ENCODE measurements at regions not wholly inside any gene's neighbourhood (a gene's known extent, or its start where the extent isn't known, plus 50 kb on each side); places are given as distances from the start of the nearest gene placed in this dataset.

GRCh38 chr6:164252948-164253347, 838.4 kb downstream of the QKI start:
- 84 to 86% methylated on average over 3 of the region's 3 CpGs for WGBS, 2 experiments
- no peaks in the 10 kb centered on the region for H3K9me3 ChIP-seq (ENCODE audit: control insufficient read depth, low read length)
- H3K4me1 ChIP-seq (ENCODE audit: control insufficient read depth, insufficient read depth, low read length): no peaks in the 10 kb centered on the region
- H3K4me3 ChIP-seq (ENCODE audit: insufficient read depth, low read depth, low read length): no peak overlapping the region
- no peaks in the 10 kb centered on the region for H3K27me3 ChIP-seq (ENCODE audit: control insufficient read depth, insufficient read depth, low read length, poor library complexity, severe bottlenecking)
- no peak overlapping the region for H3K27ac ChIP-seq (ENCODE audit: insufficient read depth, low read depth, low read length, poor library complexity, severe bottlenecking)
- H3K36me3 ChIP-seq (ENCODE audit: control insufficient read depth, insufficient read depth, low read length): no peaks in the 10 kb centered on the region

GRCh38 chr6:164252291-164252690, 837.8 kb downstream of the QKI start:
- WGBS, 2 experiments: 84 to 93% methylated on average over 1 of the region's 1 CpG
- Histone ChIP-seq H3K27ac (ENCODE audit: insufficient read depth, low read depth, low read length, poor library complexity, severe bottlenecking) (no peak overlapping the region), H3K9me3 (ENCODE audit: control insufficient read depth, low read length) (no peaks in the 10 kb centered on the region), H3K4me3 (ENCODE audit: insufficient read depth, low read depth, low read length) (no peak overlapping the region), H3K27me3 (ENCODE audit: control insufficient read depth, insufficient read depth, low read length, poor library complexity, severe bottlenecking) (no peaks in the 10 kb centered on the region), H3K36me3 (ENCODE audit: control insufficient read depth, insufficient read depth, low read length) (no peaks in the 10 kb centered on the region), H3K4me1 (ENCODE audit: control insufficient read depth, insufficient read depth, low read length) (peaks cover 2% of the 10 kb centered on the region)

- H3K4me1 ChIP-seq (ENCODE audit: control insufficient read depth, insufficient read depth, low read length): peaks cover 7% of the 10 kb centered on the region
- no peak overlapping the region for H3K4me3 ChIP-seq (ENCODE audit: insufficient read depth, low read depth, low read length)
- no peaks in the 10 kb centered on the region for H3K36me3 ChIP-seq (ENCODE audit: control insufficient read depth, insufficient read depth, low read length)
- no peaks in the 10 kb centered on the region for H3K27me3 ChIP-seq (ENCODE audit: control insufficient read depth, insufficient read depth, low read length, poor library complexity, severe bottlenecking)
- no peaks in the 10 kb centered on the region for H3K9me3 ChIP-seq (ENCODE audit: control insufficient read depth, low read length)
- no peak overlapping the region for H3K27ac ChIP-seq (ENCODE audit: insufficient read depth, low read depth, low read length, poor library complexity, severe bottlenecking)
- WGBS, 2 experiments: 87 to 88% methylated on average over 6 to 7 of the region's 7 CpGs
Observed at GRCh38 chr6:164247106-164247505, 832.6 kb downstream of the QKI start.

GRCh38 chr6:164246082-164246481, 831.6 kb downstream of the QKI start:
- 78 to 89% methylated on average over 4 of the region's 4 CpGs for WGBS, 2 experiments

GRCh38 chr6:164243949-164244348, 829.4 kb downstream of the QKI start:
- no peak overlapping the region for H3K27ac ChIP-seq (ENCODE audit: insufficient read depth, low read depth, low read length, poor library complexity, severe bottlenecking)
- no peaks in the 10 kb centered on the region for H3K27me3 ChIP-seq (ENCODE audit: control insufficient read depth, insufficient read depth, low read length, poor library complexity, severe bottlenecking)
- H3K9me3 ChIP-seq (ENCODE audit: control insufficient read depth, low read length): no peaks in the 10 kb centered on the region
- no peak overlapping the region for H3K4me3 ChIP-seq (ENCODE audit: insufficient read depth, low read depth, low read length)
- 97% methylated on average over 9 of the region's 9 CpGs for WGBS, 2 experiments
- H3K36me3 ChIP-seq (ENCODE audit: control insufficient read depth, insufficient read depth, low read length): no peaks in the 10 kb centered on the region
- peaks cover 7% of the 10 kb centered on the region for H3K4me1 ChIP-seq (ENCODE audit: control insufficient read depth, insufficient read depth, low read length)

More at GRCh38 chr6:164246082-164246481, 831.6 kb downstream of the QKI start:
- no peak overlapping the region for H3K27ac ChIP-seq (ENCODE audit: insufficient read depth, low read depth, low read length, poor library complexity, severe bottlenecking)
- peaks cover 7% of the 10 kb centered on the region for H3K4me1 ChIP-seq (ENCODE audit: control insufficient read depth, insufficient read depth, low read length)
- no peaks in the 10 kb centered on the region for H3K36me3 ChIP-seq (ENCODE audit: control insufficient read depth, insufficient read depth, low read length)
- H3K4me3 ChIP-seq (ENCODE audit: insufficient read depth, low read depth, low read length): no peak overlapping the region
- H3K9me3 ChIP-seq (ENCODE audit: control insufficient read depth, low read length): no peaks in the 10 kb centered on the region
- H3K27me3 ChIP-seq (ENCODE audit: control insufficient read depth, insufficient read depth, low read length, poor library complexity, severe bottlenecking): no peaks in the 10 kb centered on the region

GRCh38 chr6:164243012-164243610, 828.6 kb downstream of the QKI start:
- H3K4me1 ChIP-seq (ENCODE audit: control insufficient read depth, insufficient read depth, low read length): peaks cover 7% of the 10 kb centered on the region
- no peaks in the 10 kb centered on the region for H3K27me3 ChIP-seq (ENCODE audit: control insufficient read depth, insufficient read depth, low read length, poor library complexity, severe bottlenecking)
- no peaks in the 10 kb centered on the region for H3K36me3 ChIP-seq (ENCODE audit: control insufficient read depth, insufficient read depth, low read length)
- 75 to 80% methylated on average over 6 of the region's 6 CpGs for WGBS, 2 experiments
- H3K4me3 ChIP-seq (ENCODE audit: insufficient read depth, low read depth, low read length): no peak overlapping the region
- no peaks in the 10 kb centered on the region for H3K9me3 ChIP-seq (ENCODE audit: control insufficient read depth, low read length)
- no peak overlapping the region for H3K27ac ChIP-seq (ENCODE audit: insufficient read depth, low read depth, low read length, poor library complexity, severe bottlenecking)

GRCh38 chr6:164230804-164231203, 816.3 kb downstream of the QKI start:
- Histone ChIP-seq H3K9me3 (ENCODE audit: control insufficient read depth, low read length) (no peaks in the 10 kb centered on the region), H3K4me1 (ENCODE audit: control insufficient read depth, insufficient read depth, low read length) (no peaks in the 10 kb centered on the region), H3K27me3 (ENCODE audit: control insufficient read depth, insufficient read depth, low read length, poor library complexity, severe bottlenecking) (no peaks in the 10 kb centered on the region), H3K27ac (ENCODE audit: insufficient read depth, low read depth, low read length, poor library complexity, severe bottlenecking) (no peak overlapping the region), H3K4me3 (ENCODE audit: insufficient read depth, low read depth, low read length) (no peak overlapping the region), H3K36me3 (ENCODE audit: control insufficient read depth, insufficient read depth, low read length) (no peaks in the 10 kb centered on the region)
- 93 to 94% methylated on average over 9 of the region's 9 CpGs for WGBS, 2 experiments

- 86 to 97% methylated on average over 5 to 6 of the region's 6 CpGs for WGBS, 2 experiments
- Histone ChIP-seq H3K27ac (ENCODE audit: insufficient read depth, low read depth, low read length, poor library complexity, severe bottlenecking) (no peak overlapping the region), H3K27me3 (ENCODE audit: control insufficient read depth, insufficient read depth, low read length, poor library complexity, severe bottlenecking) (no peaks in the 10 kb centered on the region), H3K4me3 (ENCODE audit: insufficient read depth, low read depth, low read length) (no peak overlapping the region), H3K4me1 (ENCODE audit: control insufficient read depth, insufficient read depth, low read length) (no peaks in the 10 kb centered on the region), H3K9me3 (ENCODE audit: control insufficient read depth, low read length) (no peaks in the 10 kb centered on the region), H3K36me3 (ENCODE audit: control insufficient read depth, insufficient read depth, low read length) (no peaks in the 10 kb centered on the region)
Observed at GRCh38 chr6:164230259-164230658, 815.7 kb downstream of the QKI start.

- Histone ChIP-seq H3K27me3 (ENCODE audit: control insufficient read depth, insufficient read depth, low read length, poor library complexity, severe bottlenecking) (no peaks in the 10 kb centered on the region), H3K9me3 (ENCODE audit: control insufficient read depth, low read length) (no peaks in the 10 kb centered on the region), H3K27ac (ENCODE audit: insufficient read depth, low read depth, low read length, poor library complexity, severe bottlenecking) (no peak overlapping the region), H3K36me3 (ENCODE audit: control insufficient read depth, insufficient read depth, low read length) (no peaks in the 10 kb centered on the region), H3K4me3 (ENCODE audit: insufficient read depth, low read depth, low read length) (no peak overlapping the region), H3K4me1 (ENCODE audit: control insufficient read depth, insufficient read depth, low read length) (no peaks in the 10 kb centered on the region)
- WGBS, 2 experiments: 93 to 95% methylated on average over 7 to 8 of the region's 8 CpGs
Observed at GRCh38 chr6:164229716-164230115, 815.2 kb downstream of the QKI start.

- WGBS, 2 experiments: 84 to 86% methylated on average over 17 of the region's 17 CpGs
- no peaks in the 10 kb centered on the region for H3K9me3 ChIP-seq (ENCODE audit: control insufficient read depth, low read length)
- no peak overlapping the region for H3K4me3 ChIP-seq (ENCODE audit: insufficient read depth, low read depth, low read length)
- no peak overlapping the region for H3K27ac ChIP-seq (ENCODE audit: insufficient read depth, low read depth, low read length, poor library complexity, severe bottlenecking)
- no peaks in the 10 kb centered on the region for H3K4me1 ChIP-seq (ENCODE audit: control insufficient read depth, insufficient read depth, low read length)
- no peaks in the 10 kb centered on the region for H3K36me3 ChIP-seq (ENCODE audit: control insufficient read depth, insufficient read depth, low read length)
- no peaks in the 10 kb centered on the region for H3K27me3 ChIP-seq (ENCODE audit: control insufficient read depth, insufficient read depth, low read length, poor library complexity, severe bottlenecking)
Observed at GRCh38 chr6:164227952-164228522, 813.5 kb downstream of the QKI start.
